A549 (cell line): ENCODE measurements at regions not wholly inside any gene's neighbourhood (a gene's known extent, or its start where the extent isn't known, plus 50 kb on each side); places are given as distances from the start of the nearest gene placed in this dataset.
"Not testable (repeated sequence)": the region's sequence is repeated elsewhere in the genome, so short reads cannot be mapped to it uniquely, and the experiment has no call there.

Source experiments
- ATAC-seq, 2 experiments: fragments of 200-7000 bp in 1 of 2; fragments of >200 bp in 1 of 2; cut with Nextera tagmentation in 1 of 2; cut with Tn5 transposase in 1 of 2; 3 replicates each; pipeline versions ENCODE4 v1.8.0 to v1.9.1; 2018 to 2020; ENCODE audit warnings: mild to moderate bottlenecking in 1 of 2, moderate library complexity in 1 of 2
- CTCF ChIA-PET: fragments of 300-600 bp; sonication (Branson Sonifier 250); formaldehyde crosslinking; extraction: SDS; loops from one replicate; lab custom pipeline; 2021; ENCODE audit warnings: antibody characterized with exemption, inconsistent platforms; lab: Yijun Ruan, JAX
- POLR2A ChIA-PET: fragments of 350-600 bp; formaldehyde crosslinking; extraction: SDS; loops from one replicate; lab custom pipeline; 2021; ENCODE audit warnings: antibody characterized with exemption, inconsistent platforms; lab: Yijun Ruan, JAX
- DNase-seq, 2 experiments: peaks; one replicate each; pipeline versions ENCODE4 v3.0.0 to v3.0.0-alpha.2; 2011 to 2016; ENCODE audit warnings: low read depth in 1 of 2, low spot score in 1 of 2
- FAIRE-seq: peaks from 2 replicates; lab custom pipeline; 2011; peaks lifted over from hg19 to GRCh38; lab: Jason Lieb, UNC
- H3K27ac ChIP-seq, 2 experiments: fragments of >200 bp; sonication (Bioruptor Twin); formaldehyde crosslinking; 3 replicates each; pipeline ENCODE4 v1.5.1; 2016 to 2017
- H3K4me1 ChIP-seq: fragments of >200 bp; sonication (Bioruptor Twin); formaldehyde crosslinking; 3 replicates; pipeline ENCODE4 v1.6.1; 2016
- H3K4me2 ChIP-seq: fragments of >200 bp; sonication (Bioruptor Twin); formaldehyde crosslinking; 3 replicates; pipeline ENCODE4 v1.6.1; 2016
- H3K4me3 ChIP-seq: fragments of >200 bp; sonication (Bioruptor Twin); formaldehyde crosslinking; 3 replicates; pipeline ENCODE4 v1.5.1; 2016
- H3K9me3 ChIP-seq: fragments of >200 bp; sonication (Bioruptor Twin); formaldehyde crosslinking; 3 replicates; pipeline ENCODE4 v1.6.1; 2016
- CBX2 ChIP-seq: fragments of 200-600 bp; sonication (generic); IDR thresholded peaks from 2 replicates; pipeline ENCODE4 v1.6.1; 2016; ENCODE audit warnings: low read depth, mild to moderate bottlenecking, borderline replicate concordance
- CBX8 ChIP-seq: fragments of 200-600 bp; sonication (generic); IDR thresholded peaks from 2 replicates; pipeline ENCODE4 v1.6.1; 2016
- CHD4 ChIP-seq: fragments of 200-600 bp; sonication (generic); IDR thresholded peaks from 2 replicates; pipeline ENCODE4 v1.6.1; 2016; ENCODE audit warnings: antibody characterized with exemption, mild to moderate bottlenecking, borderline replicate concordance
- ESRRA ChIP-seq: fragments of 150-350 bp; IDR thresholded peaks from 2 replicates; pipeline ENCODE4 v1.6.1; 2014; ENCODE audit warnings: mild to moderate bottlenecking, low read length, borderline replicate concordance
- FOSB ChIP-seq: fragments of 250-450 bp; sonication (Bioruptor Pico); IDR thresholded peaks from 2 replicates; pipeline ENCODE4 v1.5.0; 2020; ENCODE audit warnings: mild to moderate bottlenecking, moderate library complexity
- FOXS1 ChIP-seq: fragments of 250-450 bp; sonication (Bioruptor Pico); IDR thresholded peaks from 2 replicates; pipeline ENCODE4 v1.5.0; 2020; ENCODE audit warnings: mild to moderate bottlenecking, moderate library complexity
- HEYL ChIP-seq: fragments of 250-450 bp; sonication (Bioruptor Pico); IDR thresholded peaks from 2 replicates; pipeline ENCODE4 v1.8.0; 2021; ENCODE audit warnings: mild to moderate bottlenecking, moderate library complexity
- HOXB13 ChIP-seq: fragments of 250-450 bp; sonication (Bioruptor Pico); IDR thresholded peaks from 2 replicates; pipeline ENCODE4 v1.5.0; 2020; ENCODE audit warnings: low read depth, mild to moderate bottlenecking, moderate library complexity
- HOXB5 ChIP-seq: fragments of 250-450 bp; sonication (Bioruptor Pico); IDR thresholded peaks from 2 replicates; pipeline ENCODE4 v1.5.0; 2020; ENCODE audit warnings: mild to moderate bottlenecking, moderate library complexity
- MAZ ChIP-seq: fragments of 150-350 bp; IDR thresholded peaks from 2 replicates; pipeline ENCODE4 v1.6.1; 2014; ENCODE audit warnings: antibody characterized with exemption, low read depth, low read length, borderline replicate concordance
- MYC ChIP-seq: IDR thresholded peaks from 2 replicates; pipeline ENCODE4 v1.6.1; 2012; ENCODE audit warnings: mild to moderate bottlenecking, inconsistent platforms, low read length, improper control_type of control experiment, borderline replicate concordance
- NFE2L2 ChIP-seq: fragments of 150-350 bp; conservative IDR thresholded peaks from 2 replicates; pipeline ENCODE4 v1.6.1; 2014; ENCODE audit warnings: low read length
- RAD21 ChIP-seq, 2 experiments: fragments of >200 bp in 1 of 2; sonication (Bioruptor Twin) in 1 of 2; formaldehyde crosslinking in 1 of 2; IDR thresholded peaks in 1 of 2; conservative IDR thresholded peaks in 1 of 2; 2 replicates in 1 of 2; 3 replicates in 1 of 2; pipeline ENCODE4 v1.6.1; 2012 to 2018; ENCODE audit warnings: inconsistent platforms in 1 of 2
- RARB ChIP-seq: fragments of 250-450 bp; sonication (Bioruptor Pico); IDR thresholded peaks from 2 replicates; pipeline ENCODE4 v1.8.0; 2021; ENCODE audit warnings: mild to moderate bottlenecking, moderate library complexity
- REST ChIP-seq: fragments of 200-600 bp; sonication (generic); IDR thresholded peaks from 2 replicates; pipeline ENCODE4 v1.6.1; 2016; ENCODE audit warnings: antibody characterized with exemption, mild to moderate bottlenecking, moderate library complexity
- RFX5 ChIP-seq: fragments of 450-650 bp; IDR thresholded peaks from 2 replicates; pipeline ENCODE4 v1.7.1; 2014; ENCODE audit warnings: antibody characterized with exemption, mild to moderate bottlenecking, moderate library complexity
- SMC3 ChIP-seq: fragments of >200 bp; sonication (Bioruptor Twin); formaldehyde crosslinking; IDR thresholded peaks from 3 replicates; pipeline ENCODE4 v1.6.1; 2018; ENCODE audit warnings: inconsistent platforms
- TP53 ChIP-seq: fragments of 250-450 bp; sonication (Bioruptor Pico); IDR thresholded peaks from 2 replicates; pipeline ENCODE4 v1.5.0; 2021; ENCODE audit warnings: mild to moderate bottlenecking, moderate library complexity
- WGBS: methylation state at CpG from one replicate; pipeline ENCODE4 v1.1.6; 2017; ENCODE audit errors: missing lambda C conversion rate; 5-methylcytosine and 5-hydroxymethylcytosine counted together
- TF ChIP-seq, protein P1 (sequence below): fragments of 250-450 bp; sonication (Bioruptor Pico); IDR thresholded peaks from 2 replicates; pipeline ENCODE4 v1.5.0; 2021; ENCODE audit warnings: mild to moderate bottlenecking, moderate library complexity, borderline replicate concordance
- TF ChIP-seq, protein P2 (sequence below): IDR thresholded peaks from 2 replicates; pipeline ENCODE4 v1.6.1; 2012
- TF ChIP-seq, protein P3 (sequence below): fragments of 150-350 bp; IDR thresholded peaks from 2 replicates; pipeline ENCODE4 v1.6.1; 2014; ENCODE audit warnings: low read depth, mild to moderate bottlenecking, low read length

- DNase-seq (no peak), ATAC-seq (no peak), FAIRE-seq (no peak)
- CTCF ChIA-PET: no interaction called here
- POLR2A ChIA-PET: no interaction called here
- Histone ChIP-seq H3K9me3 (no peaks in the 10 kb centered on the region), H3K4me3 (no peak overlapping the region), H3K4me1 (no peaks in the 10 kb centered on the region), H3K27ac (no peak overlapping the region), H3K4me2 (no peak overlapping the region)
- TF ChIP-seq HOXB5 (CRISPR knock-in tag): no peak
- TF ChIP-seq MAZ: no peak
- WGBS: 32% methylated on average over 3 of the region's 3 CpGs
These were observed 81.5 kb upstream of the GNAZ start for GRCh38 chr22:22988785-22989184.

GRCh38 chr22:22989856-22990255, 80.5 kb upstream of the GNAZ start:
- DNase-seq: no peak
- POLR2A ChIA-PET: no interaction called here
- H3K4me1 ChIP-seq: no peaks in the 10 kb centered on the region

DNA sequence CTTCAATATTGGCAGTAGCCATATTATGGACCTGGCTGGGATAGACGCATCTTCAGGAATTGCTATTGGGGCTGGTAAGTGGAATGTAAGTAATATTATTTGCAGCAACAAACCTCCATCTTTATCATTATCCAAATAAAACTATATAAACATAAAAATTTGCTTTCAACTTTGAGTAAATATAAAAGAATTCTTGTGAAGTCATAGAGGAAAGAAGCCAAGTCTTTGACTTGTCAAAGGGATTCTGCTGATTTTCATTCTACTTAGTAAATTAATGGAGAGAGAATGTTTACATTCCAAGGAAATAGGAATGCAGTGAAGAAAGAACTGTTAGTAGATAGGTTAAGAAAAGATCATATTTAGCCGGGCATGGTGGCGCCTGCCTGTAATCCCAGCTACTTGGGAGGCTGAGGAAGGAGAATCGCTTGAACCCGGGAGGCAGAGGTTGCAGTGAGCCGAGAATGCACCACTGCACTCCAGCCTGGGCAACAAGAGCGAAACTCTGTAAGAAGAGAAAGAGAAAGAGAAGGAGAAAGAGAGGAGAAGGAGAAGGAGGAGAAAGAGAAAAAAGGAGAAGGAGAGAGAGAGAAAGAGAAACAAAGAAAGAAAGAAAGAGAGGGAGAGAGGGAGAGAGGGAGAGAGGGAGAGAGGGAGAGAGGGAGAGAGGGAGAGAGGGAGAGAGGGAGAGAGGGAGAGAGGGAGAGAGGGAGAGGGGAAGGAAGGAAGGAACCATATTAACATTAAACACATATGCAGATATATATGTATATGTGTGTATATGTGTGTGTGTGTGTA, 79.4 kb upstream of the GNAZ start:
- FAIRE-seq, DNase-seq, H3K9me3 ChIP-seq, H3K27ac ChIP-seq, H3K4me3 ChIP-seq, ATAC-seq, CTCF ChIA-PET, POLR2A ChIA-PET, H3K4me2 ChIP-seq, H3K4me1 ChIP-seq: not testable (repeated sequence)
- 15% methylated on average over 7 of the region's 7 CpGs for WGBS

More at GRCh38 chr22:22989856-22990255, 80.5 kb upstream of the GNAZ start:
- WGBS: 85% methylated on average over 3 of the region's 3 CpGs
- Histone ChIP-seq H3K9me3 (no peaks in the 10 kb centered on the region), H3K27ac (no peak overlapping the region), H3K4me3 (no peak overlapping the region), H3K4me2 (no peak overlapping the region)
- CTCF ChIA-PET: no interaction called here
- TF ChIP-seq ESRRA (no peak), HOXB13 (CRISPR knock-in tag) (no peak), HEYL (CRISPR knock-in tag) (no peak), SMC3 (no peak), RARB (CRISPR knock-in tag) (no peak)
- ATAC-seq: no peak
- no peak for FAIRE-seq

- H3K4me2 ChIP-seq: no peak overlapping the region
- TF ChIP-seq RAD21 (conservative IDR thresholded peaks at IDR 0.05 in 1 of 2, IDR thresholded peaks at IDR 0.05 in 1 of 2): no peak
- TF ChIP-seq HOXB13 (CRISPR knock-in tag): no peak
- no peak for TF ChIP-seq RFX5
- no peak for TF ChIP-seq TP53 (CRISPR knock-in tag)
- TF ChIP-seq NFE2L2: no peak
- TF ChIP-seq CHD4: no peak
- TF ChIP-seq, protein P1, sequence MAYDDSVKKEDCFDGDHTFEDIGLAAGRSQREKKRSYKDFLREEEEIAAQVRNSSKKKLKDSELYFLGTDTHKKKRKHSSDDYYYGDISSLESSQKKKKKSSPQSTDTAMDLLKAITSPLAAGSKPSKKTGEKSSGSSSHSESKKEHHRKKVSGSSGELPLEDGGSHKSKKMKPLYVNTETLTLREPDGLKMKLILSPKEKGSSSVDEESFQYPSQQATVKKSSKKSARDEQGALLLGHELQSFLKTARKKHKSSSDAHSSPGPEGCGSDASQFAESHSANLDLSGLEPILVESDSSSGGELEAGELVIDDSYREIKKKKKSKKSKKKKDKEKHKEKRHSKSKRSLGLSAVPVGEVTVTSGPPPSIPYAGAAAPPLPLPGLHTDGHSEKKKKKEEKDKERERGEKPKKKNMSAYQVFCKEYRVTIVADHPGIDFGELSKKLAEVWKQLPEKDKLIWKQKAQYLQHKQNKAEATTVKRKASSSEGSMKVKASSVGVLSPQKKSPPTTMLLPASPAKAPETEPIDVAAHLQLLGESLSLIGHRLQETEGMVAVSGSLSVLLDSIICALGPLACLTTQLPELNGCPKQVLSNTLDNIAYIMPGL (CRISPR knock-in tag): no peak
- TF ChIP-seq FOSB: no peak
- no peak for TF ChIP-seq CBX2
- TF ChIP-seq ESRRA: no peak
- TF ChIP-seq REST: no peak
- no peak for TF ChIP-seq CBX8
- TF ChIP-seq FOXS1 (CRISPR knock-in tag): no peak
- no peak for TF ChIP-seq MYC
- no peak for TF ChIP-seq HOXB5 (CRISPR knock-in tag)
- TF ChIP-seq, protein P2, sequence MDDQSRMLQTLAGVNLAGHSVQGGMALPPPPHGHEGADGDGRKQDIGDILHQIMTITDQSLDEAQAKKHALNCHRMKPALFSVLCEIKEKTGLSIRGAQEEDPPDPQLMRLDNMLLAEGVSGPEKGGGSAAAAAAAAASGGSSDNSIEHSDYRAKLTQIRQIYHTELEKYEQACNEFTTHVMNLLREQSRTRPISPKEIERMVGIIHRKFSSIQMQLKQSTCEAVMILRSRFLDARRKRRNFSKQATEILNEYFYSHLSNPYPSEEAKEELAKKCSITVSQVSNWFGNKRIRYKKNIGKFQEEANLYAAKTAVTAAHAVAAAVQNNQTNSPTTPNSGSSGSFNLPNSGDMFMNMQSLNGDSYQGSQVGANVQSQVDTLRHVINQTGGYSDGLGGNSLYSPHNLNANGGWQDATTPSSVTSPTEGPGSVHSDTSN: no peak
- TF ChIP-seq, protein P3, sequence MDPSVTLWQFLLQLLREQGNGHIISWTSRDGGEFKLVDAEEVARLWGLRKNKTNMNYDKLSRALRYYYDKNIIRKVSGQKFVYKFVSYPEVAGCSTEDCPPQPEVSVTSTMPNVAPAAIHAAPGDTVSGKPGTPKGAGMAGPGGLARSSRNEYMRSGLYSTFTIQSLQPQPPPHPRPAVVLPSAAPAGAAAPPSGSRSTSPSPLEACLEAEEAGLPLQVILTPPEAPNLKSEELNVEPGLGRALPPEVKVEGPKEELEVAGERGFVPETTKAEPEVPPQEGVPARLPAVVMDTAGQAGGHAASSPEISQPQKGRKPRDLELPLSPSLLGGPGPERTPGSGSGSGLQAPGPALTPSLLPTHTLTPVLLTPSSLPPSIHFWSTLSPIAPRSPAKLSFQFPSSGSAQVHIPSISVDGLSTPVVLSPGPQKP: no peak
- 15% methylated on average over 3 of the region's 3 CpGs for WGBS
- DNase-seq: no peak
- no peak for FAIRE-seq
- ChIA-PET CTCF (no interaction called here), POLR2A (no interaction called here)
- H3K4me3 ChIP-seq: no peak overlapping the region
- no peaks in the 10 kb centered on the region for H3K4me1 ChIP-seq
- no peak for ATAC-seq
- H3K27ac ChIP-seq: no peak overlapping the region
- 0 out of 3 replicates have a peak, but pooled peaks cover 4% of the 10 kb centered on the region for H3K9me3 ChIP-seq
These were observed 77.8 kb upstream of the GNAZ start for GRCh38 chr22:22992474-22992873.
